HFFc6 (cell line): ENCODE measurements at regions not wholly inside any gene's neighbourhood (a gene's known extent, or its start where the extent isn't known, plus 50 kb on each side); places are given as distances from the start of the nearest gene placed in this dataset.

Experiments used
- DNase-seq: peaks from one replicate; pipeline ENCODE4 v3.0.0-alpha.2; 2018
- H3K27ac Mint-ChIP-seq: 2 replicates; pipeline ENCODE4 v1.8.0; 2020; ENCODE audit warnings: mild to moderate bottlenecking, mixed read lengths
- H3K27me3 Mint-ChIP-seq: 2 replicates; pipeline ENCODE4 v1.8.0; 2021; ENCODE audit warnings: mild to moderate bottlenecking, moderate library complexity, mixed read lengths; ENCODE audit not compliant: insufficient read depth
- H3K36me3 Mint-ChIP-seq: 2 replicates; pipeline ENCODE4 v1.8.0; 2021; ENCODE audit warnings: low read depth, mixed read lengths
- H3K4me1 Mint-ChIP-seq: 2 replicates; pipeline ENCODE4 v1.8.0; 2020; ENCODE audit warnings: low read depth, mixed read lengths
- H3K4me3 Mint-ChIP-seq: 2 replicates; pipeline ENCODE4 v1.8.0; 2020; ENCODE audit warnings: mild to moderate bottlenecking, moderate library complexity, mixed read lengths
- H3K9me3 Mint-ChIP-seq: 2 replicates; pipeline ENCODE4 v1.8.0; 2020; ENCODE audit warnings: mild to moderate bottlenecking, mixed read lengths
- TF ChIP-seq, protein P1 (sequence below): fragments of 200-600 bp; sonication (generic); IDR thresholded peaks from 2 replicates; pipeline ENCODE4 v1.5.0; 2021; ENCODE audit warnings: antibody characterized with exemption, mild to moderate bottlenecking

DNA sequence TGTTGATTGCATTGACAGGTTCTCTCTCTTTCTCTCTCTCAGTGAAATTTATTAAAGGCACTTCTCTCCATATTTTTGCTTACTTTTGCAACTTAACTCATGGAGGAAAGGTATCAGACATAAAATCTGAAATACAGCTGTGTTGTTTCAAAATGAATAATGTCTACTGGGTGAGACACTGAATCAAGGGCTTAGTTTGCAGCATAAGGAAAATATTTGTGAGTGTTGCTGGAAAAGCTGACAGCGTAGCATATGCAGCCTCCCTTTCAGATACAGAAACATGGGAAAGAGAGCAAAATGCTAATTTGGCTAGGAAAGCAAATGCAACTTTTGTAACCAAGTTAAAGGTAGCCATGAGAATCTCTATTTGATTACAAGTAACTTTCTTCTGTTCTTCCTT, 81.5 kb upstream of the COL3A1 start:
- peaks cover 20% of the 10 kb centered on the region for H3K9me3 Mint-ChIP-seq

DNA sequence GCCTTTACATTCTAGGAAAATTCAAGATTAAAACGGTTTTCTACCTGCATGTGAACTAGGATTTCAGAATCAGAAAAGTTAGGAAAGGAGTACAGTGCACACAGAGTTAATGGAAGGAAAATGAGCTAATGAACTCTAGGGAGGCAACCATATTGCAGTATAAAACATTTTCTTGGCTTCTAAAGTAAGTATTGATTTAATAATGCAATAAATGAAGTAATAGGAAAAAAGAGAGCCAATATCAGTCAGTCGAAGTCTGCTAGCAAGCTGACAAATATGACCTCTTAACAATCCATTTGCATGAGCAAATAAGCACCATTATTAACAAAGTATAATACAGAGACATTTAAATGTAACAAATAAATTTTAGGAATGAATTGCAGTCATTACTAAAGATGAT, 80.2 kb upstream of the COL3A1 start:
- Mint-ChIP-seq H3K36me3 (peaks cover 12% of the 10 kb centered on the region), H3K27ac (no peak overlapping the region), H3K27me3 (no peaks in the 10 kb centered on the region), H3K9me3 (peaks cover 14% of the 10 kb centered on the region), H3K4me1 (peaks cover 20% of the 10 kb centered on the region), H3K4me3 (no peak overlapping the region)
- TF ChIP-seq, protein P1, sequence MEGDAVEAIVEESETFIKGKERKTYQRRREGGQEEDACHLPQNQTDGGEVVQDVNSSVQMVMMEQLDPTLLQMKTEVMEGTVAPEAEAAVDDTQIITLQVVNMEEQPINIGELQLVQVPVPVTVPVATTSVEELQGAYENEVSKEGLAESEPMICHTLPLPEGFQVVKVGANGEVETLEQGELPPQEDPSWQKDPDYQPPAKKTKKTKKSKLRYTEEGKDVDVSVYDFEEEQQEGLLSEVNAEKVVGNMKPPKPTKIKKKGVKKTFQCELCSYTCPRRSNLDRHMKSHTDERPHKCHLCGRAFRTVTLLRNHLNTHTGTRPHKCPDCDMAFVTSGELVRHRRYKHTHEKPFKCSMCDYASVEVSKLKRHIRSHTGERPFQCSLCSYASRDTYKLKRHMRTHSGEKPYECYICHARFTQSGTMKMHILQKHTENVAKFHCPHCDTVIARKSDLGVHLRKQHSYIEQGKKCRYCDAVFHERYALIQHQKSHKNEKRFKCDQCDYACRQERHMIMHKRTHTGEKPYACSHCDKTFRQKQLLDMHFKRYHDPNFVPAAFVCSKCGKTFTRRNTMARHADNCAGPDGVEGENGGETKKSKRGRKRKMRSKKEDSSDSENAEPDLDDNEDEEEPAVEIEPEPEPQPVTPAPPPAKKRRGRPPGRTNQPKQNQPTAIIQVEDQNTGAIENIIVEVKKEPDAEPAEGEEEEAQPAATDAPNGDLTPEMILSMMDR, result no peak
- no peak for DNase-seq

More for the DNA sequence above, 81.5 kb upstream of the COL3A1 start:
- no peak overlapping the region for H3K27ac Mint-ChIP-seq
- H3K4me3 Mint-ChIP-seq, result no peak overlapping the region
- DNase-seq, result no peak
- H3K36me3 Mint-ChIP-seq, result peaks cover 19% of the 10 kb centered on the region
- TF ChIP-seq, protein P1, result no peak
- peaks cover 8% of the 10 kb centered on the region for H3K4me1 Mint-ChIP-seq
- H3K27me3 Mint-ChIP-seq, result no peaks in the 10 kb centered on the region

DNA sequence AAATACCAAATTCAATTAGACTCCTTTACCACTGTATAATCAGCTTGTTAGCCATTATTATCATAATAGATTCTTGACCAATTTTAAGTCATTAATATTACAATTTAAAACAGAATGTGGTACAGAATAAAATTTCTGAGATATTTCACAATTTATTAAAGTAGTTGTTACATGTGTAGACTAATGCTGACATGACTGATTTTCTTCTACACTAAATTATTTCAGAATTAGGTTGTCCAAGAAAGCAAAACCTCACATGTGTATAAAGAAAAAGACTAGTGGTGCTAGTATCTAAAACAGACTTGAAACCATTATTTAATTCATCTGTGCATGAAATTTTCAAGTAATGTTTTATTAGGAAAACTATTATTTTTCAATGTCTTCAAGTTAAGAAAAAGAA, 79.2 kb upstream of the COL3A1 start:
- TF ChIP-seq, protein P1, result no peak
- no peaks in the 10 kb centered on the region for H3K27me3 Mint-ChIP-seq
- H3K9me3 Mint-ChIP-seq, result peaks cover 3% of the 10 kb centered on the region; the same call in 1 of the 2 replicates

DNA sequence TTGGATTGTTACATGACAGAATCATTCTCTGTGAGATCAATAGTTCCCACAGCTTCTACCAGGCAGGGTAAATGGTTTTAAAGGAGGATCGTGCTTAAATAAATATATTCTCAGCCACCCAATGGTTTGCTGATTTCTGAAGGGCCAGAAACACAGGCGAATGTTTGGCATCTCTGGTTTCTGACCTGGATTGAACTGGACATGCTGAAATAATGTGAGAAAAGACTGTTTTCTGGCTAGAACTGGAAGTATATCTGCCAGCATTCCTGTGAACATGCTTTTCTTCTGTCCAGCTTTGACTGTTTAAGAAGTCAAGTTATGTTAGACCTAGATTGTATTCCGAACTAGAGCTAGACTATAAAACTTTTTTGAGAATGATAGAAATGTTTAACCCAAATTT, 77.1 kb upstream of the COL3A1 start:
- Mint-ChIP-seq H3K4me3 (no peak overlapping the region; the same call in 1 of the 2 replicates), H3K9me3 (no peaks in the 10 kb centered on the region), H3K36me3 (no peaks in the 10 kb centered on the region), H3K4me1 (peaks cover 20% of the 10 kb centered on the region), H3K27me3 (no peaks in the 10 kb centered on the region), H3K27ac (no peak overlapping the region; the same call in 1 of the 2 replicates)
- TF ChIP-seq, protein P1, result no peak
- DNase-seq, result peak; percentile 11

More for the DNA sequence above, 79.2 kb upstream of the COL3A1 start:
- H3K36me3 Mint-ChIP-seq, result peaks cover 2% of the 10 kb centered on the region
- no peak for DNase-seq
- H3K27ac Mint-ChIP-seq, result no peak overlapping the region
- H3K4me1 Mint-ChIP-seq, result peaks cover 20% of the 10 kb centered on the region
- H3K4me3 Mint-ChIP-seq, result no peak overlapping the region

DNA sequence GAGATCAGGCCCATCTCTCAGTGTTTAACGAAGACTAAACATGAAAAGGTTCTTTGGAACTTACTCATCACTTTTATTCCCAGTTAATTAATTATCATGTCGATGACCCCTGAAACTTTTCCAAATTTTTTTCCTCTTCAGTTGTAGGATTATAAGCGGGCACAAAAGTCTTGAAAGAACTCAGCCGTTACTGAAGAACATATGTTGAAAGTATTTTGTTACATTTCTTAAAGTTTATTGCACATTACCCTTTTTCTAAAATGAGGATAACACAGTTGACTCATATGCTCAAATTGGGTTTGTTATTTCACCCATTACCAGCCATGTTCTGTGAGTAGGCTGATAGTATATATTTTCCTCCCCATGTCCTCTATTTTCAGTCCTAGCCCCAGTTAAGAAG, 75.9 kb upstream of the COL3A1 start:
- TF ChIP-seq, protein P1, result no peak
- no peak for DNase-seq
- no peaks in the 10 kb centered on the region for H3K36me3 Mint-ChIP-seq
- no peak overlapping the region; the same call in 1 of the 2 replicates for H3K4me3 Mint-ChIP-seq
- H3K27ac Mint-ChIP-seq, result peak overlapping the region; percentile 0; the same call in 1 of the 2 replicates
- H3K4me1 Mint-ChIP-seq, result peaks cover 31% of the 10 kb centered on the region
- H3K9me3 Mint-ChIP-seq, result no peaks in the 10 kb centered on the region
- H3K27me3 Mint-ChIP-seq, result no peaks in the 10 kb centered on the region
